ENCODE measurements at regions not wholly inside any gene's neighbourhood (a gene's known extent, or its start where the extent isn't known, plus 50 kb on each side); places are given as distances from the start of the nearest gene placed in this dataset.
"Not testable (repeated sequence)": the region's sequence is repeated elsewhere in the genome, so short reads cannot be mapped to it uniquely, and the experiment has no call there.

DNA sequence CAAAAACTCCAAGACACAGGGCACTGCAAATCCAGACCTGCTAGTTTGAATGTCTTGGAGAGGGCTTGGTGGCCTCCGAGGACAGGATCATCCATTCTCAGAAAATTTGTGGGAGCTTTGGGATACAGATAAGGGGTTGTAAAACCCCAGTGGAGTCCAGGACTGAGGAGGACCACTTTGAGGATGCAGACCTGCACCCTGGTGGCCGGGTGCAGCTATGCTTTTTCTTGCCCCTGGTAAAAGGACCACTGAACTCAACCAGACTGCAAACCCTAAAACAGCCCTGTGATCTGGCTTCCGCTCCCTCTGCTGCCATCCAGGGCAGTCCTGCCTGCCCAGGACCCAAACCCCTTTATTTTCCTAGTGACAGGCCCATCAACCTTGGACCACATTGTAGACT, 169.5 kb upstream of the DAAM1 start:
- no peak for DNase-seq

DNA sequence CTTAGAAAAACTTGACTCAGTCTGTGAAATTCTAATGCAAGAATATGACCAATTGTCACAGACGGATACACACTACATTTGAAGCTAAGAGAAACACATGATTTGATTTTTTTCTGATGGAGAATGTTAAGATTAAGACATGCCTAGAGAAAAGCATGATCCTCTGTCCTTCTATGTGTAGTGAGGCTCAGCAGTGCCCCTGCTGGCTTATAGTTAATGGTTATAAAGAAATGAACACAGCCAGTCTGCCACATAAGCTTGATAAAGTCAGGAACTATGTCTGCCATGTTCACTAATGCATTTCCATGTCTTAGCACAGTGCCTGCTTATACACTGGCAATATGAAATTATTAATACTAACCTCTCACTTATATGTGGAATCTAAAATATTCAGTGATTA, 168.1 kb upstream of the DAAM1 start:
- DNase-seq: no peak

DNA sequence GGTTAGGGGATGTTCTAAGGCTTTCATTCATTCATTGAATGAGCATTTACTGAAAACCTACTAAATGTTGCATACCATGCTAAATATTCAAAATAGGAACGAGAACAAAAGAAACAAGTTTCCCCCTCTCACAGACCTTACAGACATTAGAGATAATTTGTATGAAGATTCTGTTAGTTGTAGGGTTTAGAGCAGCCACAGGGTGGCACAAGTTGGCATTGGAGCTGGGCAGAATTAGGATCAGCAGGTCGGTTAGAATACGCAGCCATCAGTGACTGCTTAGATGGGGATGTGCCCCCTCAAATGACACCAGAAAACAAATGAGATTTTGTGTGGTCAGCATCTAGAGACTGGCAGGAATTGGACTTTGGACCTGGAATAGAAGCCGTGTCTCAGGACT, 166.3 kb upstream of the DAAM1 start:
- DNase-seq: no peak

DNA sequence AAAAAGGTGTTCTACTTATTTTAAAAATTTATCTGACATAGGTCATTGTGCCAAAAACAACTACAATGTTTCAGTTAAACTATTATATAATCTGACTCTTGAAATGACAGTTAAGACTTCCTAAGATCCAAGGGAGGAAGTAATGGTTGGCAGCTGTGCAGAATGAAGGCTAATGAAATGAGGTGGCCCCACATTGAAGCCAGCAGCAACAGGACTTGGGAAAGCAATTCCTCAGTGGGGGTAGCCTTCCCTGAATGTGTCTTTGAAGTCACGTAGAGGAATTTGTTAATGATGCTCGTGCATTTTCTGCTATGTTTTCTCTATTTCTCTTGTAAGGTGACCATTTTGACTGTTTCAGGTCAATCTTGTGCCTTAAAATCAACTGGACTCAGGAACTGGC, 162.4 kb upstream of the DAAM1 start:
- no peak for DNase-seq

DNA sequence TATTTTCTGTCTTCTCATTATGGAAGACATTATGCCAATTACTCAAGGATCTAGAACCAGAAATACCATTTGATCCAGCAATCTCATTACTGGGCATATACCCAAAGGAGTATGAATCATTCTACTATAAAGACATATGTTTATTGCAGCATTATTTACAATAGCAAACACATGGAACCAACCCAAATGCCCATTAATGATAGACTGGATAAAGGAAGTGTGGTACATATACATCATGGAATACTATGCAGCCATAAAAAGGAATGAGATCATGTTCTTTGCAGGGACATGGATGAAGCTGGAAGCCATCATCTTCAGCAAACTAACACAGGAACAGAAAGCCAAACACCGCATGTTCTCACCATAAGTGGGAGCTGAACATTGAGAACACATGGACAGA, 161.8 kb upstream of the DAAM1 start:
- DNase-seq: not testable (repeated sequence)

DNA sequence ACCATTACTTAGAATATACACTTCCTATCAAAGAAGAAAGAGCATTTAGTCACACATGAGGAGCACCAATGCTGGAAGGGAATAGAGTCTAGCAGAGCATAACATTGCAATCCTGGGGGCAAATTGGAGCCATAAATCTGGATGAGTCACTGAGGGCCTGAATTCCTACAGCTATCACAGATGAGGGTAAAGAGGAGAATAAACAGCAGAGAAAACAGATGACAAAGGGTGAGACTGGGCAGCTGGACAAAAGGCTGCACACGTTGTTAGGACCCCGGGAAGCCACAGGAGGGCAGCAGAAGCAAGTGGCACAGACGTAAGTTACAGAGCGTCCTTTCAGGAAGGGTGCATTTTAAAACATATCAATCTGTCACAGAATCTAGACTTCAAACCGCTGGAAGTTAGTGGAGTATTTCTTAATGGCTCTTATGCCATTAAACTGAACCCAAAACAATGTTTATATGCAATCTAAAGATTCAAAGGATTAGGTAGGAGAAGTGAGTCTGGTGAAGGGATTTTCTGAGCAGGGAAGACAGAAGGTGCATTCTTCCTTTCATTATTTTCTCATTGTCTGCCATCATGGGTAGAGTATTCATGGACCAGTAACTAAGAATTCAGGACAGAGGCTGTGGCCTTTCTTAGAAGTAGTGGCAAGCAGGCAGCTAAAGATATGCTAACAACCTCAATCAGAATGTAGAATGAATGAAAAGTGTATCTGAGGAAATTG, 159.8 kb upstream of the DAAM1 start:
- DNase-seq: peak; percentile 53

DNA sequence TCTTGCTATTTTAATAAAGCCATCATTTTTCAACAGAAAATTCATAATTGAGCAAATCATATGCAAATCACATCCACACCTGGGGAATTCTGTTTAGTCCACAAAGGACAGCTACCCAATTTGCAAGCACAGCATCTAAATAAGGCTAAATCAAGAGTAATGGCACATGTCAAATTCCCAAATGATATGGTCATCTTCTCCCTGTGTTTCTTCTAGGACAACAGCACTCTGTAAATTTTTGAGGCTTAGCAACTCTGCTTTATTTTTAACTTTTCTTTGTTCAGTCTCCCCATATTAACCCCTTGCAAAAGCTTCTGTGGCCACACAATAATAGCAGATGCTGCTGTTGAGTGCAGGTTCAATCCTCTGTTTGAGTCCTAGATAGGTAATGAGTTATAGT, 155.6 kb upstream of the DAAM1 start:
- DNase-seq: no peak

DNA sequence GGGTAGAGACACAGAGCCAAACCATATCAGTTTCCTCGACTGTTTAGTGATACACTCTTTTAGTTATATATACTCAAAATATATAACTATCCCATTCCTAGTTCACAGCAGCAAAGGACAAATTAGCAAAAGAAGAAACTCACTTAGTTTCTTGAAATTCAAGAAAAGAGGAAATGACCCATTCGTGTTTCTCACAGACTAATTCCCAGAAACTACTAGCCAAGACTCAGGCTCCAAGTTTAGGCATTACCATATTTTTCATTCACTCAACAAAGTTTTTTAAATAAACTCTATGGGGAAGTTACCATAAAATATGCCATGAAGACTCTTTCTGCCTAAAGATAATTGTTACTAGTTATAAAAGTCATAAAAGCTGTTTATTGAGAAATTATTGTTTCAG, 152.3 kb upstream of the DAAM1 start:
- no peak for DNase-seq

DNA sequence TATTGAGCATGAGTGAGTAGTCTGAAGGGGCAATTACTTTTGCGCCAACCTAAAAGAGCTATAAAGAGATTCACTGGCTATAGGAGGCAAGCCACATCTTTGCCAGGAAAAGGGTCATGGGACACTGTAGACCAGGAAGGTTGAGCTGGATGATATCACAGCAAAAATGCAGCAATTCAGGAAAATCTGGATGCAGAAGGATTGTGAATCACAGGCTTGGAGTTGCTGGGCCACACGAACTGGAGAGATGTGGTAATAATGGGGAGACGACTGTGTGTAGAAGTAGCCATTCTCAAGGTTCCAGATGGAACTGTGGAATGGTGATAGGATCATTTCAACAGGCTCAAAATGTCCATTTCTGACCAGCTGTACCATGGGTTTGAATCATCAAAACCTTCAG, 151.4 kb upstream of the DAAM1 start:
- DNase-seq: no peak

DNA sequence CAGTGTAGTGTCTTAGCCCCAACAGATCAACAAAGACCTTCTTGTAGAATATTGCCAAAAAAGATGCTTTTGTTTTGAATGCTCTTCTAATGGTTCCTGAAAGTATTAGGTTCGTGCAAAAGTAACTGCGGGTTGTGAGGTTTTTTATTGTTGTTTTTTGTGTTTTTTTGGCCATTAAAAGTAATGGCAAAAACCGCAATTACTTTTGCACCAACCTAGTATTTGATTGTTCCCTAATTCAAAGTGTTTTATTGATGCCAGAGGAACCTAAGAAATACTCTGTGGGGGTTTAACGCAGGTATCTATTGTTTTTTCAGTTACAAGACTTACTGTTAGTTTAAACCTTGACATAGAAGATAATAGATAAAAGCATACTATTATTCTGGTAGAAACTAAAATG, 150.8 kb upstream of the DAAM1 start:
- DNase-seq: no peak

DNA sequence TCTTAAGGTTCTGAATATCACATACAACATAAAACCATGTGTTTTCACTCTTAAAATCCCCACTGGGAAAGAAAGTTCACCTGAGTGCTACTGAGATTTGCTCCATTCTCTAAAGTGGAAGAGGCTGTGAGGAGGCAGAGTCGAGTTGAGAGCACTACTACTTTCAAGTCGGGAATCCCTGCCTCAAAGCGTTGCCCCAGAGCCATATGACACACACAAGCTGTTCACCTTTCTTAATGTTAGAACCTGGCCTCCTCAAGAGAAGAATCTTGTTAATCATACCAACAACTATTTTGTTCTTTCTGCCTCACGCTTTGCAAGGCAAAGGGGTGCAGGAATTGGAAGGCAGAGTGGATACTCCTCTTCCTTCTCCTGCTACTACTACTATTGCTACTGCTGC, 149.7 kb upstream of the DAAM1 start:
- DNase-seq: no peak

DNA sequence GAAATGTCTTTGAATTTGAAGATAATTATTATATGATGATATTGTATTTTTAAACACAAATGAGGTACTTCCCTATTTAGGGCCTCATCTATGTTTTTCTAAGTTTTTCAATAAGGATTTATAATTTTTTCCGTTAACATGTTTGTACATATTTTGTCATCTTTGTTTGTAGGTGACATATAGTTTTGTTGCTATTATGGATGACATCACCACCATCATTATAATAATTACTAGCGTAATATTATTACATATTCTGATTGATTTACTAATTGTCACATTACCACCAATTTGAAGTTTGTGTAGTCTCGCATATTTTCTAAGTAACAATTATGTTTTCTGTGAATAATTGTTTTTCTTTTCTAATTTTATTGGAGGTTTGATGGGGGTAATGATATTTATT, 147.2 kb upstream of the DAAM1 start:
- no peak for DNase-seq

DNA sequence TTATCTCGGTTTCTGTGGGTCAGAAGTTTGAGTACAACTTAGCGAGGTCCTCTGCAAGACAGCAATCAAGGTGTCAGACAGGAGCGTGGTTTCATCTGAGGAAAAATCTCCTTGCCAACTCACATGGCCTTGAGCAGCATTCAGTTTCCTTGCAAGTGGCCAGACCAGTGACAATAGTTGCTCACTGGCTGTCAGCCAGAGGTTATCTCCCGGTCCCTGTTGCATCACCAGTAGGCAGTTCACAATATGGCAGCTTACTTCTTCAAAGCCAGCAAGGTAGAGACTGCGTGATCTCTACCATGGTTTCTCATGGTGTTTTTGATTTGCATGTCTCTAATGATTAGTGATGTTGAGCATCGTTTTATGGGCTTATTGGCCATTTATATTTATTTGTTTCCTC, 143.8 kb upstream of the DAAM1 start:
- DNase-seq: no peak

DNA sequence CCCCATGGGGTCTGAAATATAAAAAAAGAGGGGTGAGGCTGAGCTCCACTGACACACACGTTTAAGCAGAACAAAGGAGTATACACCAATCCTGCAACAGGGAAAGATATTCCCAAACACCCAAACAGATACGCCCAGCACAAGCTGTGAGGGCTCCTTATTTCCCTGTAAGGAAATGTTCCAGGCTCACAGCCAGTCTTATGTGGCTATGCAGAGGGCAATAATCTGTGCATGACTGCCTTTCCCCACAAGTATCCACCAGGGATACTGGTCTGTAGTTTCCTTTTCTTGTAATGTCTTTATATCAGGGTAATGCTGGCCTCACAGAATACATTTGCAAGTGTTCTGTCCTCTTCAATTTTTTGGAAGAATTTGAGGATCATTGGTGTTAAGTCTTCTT, 141.7 kb upstream of the DAAM1 start:
- no peak for DNase-seq

DNA sequence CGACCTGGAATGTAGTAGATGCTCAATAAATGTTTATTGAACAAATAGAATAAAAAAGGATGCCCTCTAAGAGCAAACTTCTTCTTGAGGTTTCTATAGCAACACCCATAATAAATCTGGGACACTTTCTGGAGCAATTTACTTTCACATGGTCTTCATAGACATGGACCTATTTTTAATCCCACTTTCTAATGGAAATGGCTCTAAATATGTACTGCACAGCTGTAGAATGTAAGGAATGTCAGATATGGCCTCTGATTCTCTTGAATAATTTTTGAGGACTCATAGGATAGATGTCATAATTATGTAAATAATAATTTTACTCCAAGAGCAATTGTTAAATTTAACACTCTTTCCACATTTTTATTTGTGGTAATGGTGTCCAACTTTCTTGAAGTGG, 133.5 kb upstream of the DAAM1 start:
- DNase-seq: no peak

DNA sequence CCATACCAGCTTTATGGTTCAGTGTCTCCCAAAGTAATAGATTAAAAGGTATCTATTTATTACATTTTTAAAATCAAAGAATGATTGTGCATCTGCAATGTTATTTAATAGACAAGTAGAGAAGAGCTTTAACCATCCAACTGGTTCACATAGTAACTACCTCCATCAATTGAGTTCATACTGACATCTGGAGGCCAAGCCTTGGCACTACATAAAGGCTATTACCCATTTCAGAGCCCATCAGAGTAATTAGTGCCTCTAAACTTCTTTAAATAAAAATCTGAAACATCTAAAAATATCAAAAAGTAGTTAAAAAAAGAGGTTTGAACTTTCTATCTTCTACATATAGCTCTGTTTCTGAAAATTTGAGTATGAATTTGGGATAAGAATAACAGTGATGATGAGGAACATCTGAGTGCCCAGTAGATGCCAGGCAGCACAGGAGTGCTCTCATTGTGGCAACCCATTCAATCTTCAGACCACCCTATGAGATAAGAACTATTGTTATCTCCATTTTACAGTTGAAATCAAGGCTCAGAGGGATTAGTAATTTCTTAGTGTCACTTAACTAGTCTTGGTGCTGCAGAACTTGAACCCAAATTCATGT, 132.9 kb upstream of the DAAM1 start:
- DNase-seq: peak; percentile 53

DNA sequence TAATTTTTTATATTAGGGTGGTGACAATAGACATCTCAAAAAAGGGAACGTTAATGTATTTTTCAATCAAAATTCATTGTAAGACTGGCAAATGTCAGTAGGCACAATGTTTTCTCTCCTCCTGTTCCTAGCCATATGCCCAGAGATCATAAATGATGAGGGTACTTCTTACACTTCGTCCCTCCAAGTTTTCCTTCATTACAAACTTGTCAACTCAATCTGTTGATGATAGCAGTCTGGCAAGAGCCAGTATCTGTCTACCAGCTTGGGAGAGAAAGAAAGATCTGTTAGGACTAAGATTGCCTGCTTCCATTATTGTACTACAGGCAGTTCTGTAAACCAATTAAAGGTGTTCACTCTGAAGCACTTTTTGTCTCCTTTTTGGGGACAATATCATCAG, 130.9 kb upstream of the DAAM1 start:
- DNase-seq: no peak

DNA sequence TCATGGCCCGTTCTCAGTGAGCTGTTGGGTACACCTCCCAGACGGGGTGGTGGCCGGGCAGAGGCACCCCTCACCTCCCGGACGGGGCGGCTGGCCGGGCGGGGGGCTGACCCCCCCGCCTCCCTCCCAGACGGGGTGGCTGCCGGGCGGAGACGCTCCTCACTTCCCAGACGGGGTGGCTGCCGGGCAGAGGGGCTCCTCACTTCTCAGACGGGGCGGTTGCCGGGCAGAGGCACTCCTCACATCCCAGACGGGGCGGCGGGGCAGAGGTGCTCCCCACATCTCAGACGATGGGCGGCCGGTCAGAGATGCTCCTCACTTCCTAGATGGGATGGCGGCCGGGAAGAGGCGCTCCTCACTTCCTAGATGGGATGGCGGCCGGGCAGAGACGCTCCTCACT, 129.7 kb upstream of the DAAM1 start:
- not testable (repeated sequence) for DNase-seq

DNA sequence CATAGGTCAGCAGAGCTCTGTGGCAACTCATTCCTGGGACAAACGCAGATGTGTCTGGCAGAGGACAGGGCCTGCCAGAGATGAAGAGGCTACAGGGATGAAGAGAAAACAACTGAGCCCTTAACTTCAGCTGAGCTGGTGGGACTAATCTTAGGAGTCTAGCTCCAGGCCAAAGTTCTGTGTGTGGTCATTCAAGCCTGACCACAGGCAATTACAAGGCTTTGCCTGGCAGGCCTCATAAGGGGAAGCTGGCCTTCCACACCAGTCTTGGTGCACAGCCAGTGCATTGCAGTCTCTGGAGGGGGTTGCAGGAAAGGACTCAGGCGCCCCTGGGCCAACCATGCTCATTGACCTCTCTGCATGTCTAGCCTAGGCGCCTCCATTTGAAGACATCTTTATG, 127.6 kb upstream of the DAAM1 start:
- no peak for DNase-seq

DNA sequence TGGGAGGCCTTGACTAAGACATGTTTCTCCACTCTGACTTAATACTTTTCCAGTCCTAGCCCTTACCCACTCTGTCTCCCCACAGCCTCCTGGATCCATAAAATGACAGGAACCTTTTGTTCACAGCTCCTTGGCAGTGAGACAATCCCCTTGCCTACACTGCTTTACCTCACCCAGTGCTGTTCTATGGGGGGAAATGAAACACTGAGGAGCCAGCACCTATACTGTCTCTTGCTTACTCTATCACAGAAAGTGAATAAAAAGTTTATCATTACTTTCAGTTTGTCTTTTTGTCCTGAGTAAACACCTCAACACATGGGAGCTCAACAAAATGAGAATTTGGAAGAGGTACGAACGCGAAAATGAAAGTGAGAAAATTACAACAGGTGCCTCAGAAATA, 127.2 kb upstream of the DAAM1 start:
- DNase-seq: no peak

DNA sequence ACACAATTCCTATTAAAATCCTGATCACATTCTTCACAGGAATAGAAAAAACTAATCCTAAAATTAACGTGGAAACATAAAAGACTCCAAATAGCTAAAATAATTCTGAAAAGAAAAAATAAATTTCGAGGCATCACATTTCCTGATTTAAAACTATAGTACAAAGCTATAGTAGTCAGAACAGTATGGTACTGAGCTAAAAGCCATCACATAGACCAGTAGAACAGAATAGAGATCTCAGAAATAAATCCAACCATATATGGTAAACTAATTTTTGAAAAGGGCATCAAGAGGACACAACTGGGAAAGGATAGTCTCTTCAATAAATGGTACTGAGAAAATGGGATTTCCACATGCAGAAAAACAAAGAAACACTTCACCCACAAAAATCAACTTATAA, 125.2 kb upstream of the DAAM1 start:
- DNase-seq: no peak

DNA sequence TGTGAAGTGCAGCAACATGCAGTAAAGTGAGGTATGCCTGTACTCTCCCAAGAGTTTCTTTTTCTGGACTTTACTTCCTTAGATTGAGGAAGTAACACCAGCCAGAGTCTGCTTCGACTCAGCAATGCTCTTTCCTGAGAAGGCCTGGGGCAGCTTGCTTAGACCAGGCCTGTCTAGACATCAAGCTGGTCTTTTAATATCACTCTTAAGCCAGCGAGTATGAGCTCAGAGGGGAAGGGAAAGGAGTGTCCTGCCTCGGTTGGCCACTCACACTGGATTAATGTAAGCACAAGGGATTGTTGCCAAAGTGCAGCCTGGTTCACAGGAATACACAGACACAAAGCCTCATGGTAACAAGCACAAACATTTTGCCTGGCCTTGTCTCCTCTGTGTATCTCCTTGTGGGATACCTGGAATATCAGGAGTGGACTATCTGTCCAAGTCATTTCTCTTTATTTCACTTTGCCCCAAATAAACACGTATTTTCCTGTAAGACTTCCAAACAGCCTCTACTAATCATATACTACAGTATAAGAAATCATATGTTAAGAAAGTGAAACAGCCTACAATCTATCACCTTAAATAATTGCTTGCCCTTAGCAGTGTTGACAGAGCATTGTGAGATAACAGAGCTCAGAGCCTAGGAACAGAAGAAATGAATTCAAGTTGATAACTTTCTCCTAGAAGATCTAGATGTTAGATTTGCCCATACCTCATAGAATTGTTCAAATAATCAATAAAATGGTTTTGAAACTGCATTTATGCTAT, 121.2 kb upstream of the DAAM1 start:
- DNase-seq: no peak

DNA sequence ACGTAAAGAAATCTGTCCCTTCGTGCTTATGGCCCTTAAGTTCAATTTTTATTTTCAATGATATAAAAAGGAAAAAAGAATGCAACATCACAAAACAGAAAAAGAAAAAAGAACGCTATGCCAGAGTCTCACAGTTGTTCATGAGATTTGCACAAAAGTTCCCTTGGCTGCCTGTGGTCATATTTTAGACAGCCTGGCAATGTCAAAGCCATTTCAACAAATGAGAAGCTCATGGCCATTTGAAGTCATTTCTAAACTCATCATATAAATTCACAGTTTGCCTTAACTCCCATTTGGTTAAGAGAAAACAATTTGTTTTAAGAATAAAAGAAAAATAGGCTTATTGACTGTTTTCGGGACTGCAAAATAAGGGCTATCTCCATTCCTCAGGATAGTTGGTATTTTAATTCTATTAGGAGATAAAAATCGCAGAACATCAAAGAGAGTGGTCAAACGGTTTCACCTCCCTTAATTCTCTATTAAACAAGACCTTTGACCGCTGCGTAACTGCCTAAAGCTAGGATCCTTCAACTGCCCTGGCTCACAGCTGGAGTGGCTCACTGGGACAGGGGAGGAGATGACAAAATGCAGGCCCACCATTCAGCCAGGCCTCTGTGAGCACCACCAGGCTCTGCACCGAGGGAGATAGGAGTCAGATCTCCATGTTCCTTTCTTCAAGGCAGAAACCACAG, 119.2 kb upstream of the DAAM1 start:
- DNase-seq: no peak

DNA sequence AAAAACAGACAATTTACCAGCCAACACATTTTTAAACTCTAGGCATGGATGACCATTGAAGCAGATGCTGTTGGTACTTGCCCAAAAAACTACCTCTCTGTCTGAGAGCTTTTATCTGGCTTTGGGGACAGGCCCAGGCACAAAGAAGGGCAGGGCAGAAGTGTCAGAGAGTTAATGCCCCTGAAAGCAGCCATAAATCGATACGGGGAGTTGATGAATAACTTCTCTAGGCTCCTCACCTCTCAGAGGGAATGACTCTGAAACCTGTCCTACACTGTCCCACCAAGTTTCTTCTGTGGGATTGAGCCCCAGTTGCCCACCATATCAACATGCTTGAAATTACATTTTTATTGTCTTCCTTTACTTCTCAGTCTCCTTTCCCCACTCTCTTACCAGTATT, 113.0 kb upstream of the DAAM1 start:
- no peak for DNase-seq
